Kasumi-1 (cell line): ENCODE measurements at regions not wholly inside any gene's neighbourhood (a gene's known extent, or its start where the extent isn't known, plus 50 kb on each side); places are given as distances from the start of the nearest gene placed in this dataset.
"Not testable (repeated sequence)": the region's sequence is repeated elsewhere in the genome, so short reads cannot be mapped to it uniquely, and the experiment has no call there.

Experiments
- DNase-seq, 2 experiments: peaks; one replicate each; lab custom pipeline; 2025; lab: John Stamatoyannopoulos, UW

GRCh38 chr7:76971201-76971600 lies 61.0 kb downstream of the SPDYE17 start:
- DNase-seq: not testable (repeated sequence)

GRCh38 chr7:76969892-76970291 lies 62.3 kb downstream of the SPDYE17 start:
- not testable (repeated sequence) for DNase-seq

DNA sequence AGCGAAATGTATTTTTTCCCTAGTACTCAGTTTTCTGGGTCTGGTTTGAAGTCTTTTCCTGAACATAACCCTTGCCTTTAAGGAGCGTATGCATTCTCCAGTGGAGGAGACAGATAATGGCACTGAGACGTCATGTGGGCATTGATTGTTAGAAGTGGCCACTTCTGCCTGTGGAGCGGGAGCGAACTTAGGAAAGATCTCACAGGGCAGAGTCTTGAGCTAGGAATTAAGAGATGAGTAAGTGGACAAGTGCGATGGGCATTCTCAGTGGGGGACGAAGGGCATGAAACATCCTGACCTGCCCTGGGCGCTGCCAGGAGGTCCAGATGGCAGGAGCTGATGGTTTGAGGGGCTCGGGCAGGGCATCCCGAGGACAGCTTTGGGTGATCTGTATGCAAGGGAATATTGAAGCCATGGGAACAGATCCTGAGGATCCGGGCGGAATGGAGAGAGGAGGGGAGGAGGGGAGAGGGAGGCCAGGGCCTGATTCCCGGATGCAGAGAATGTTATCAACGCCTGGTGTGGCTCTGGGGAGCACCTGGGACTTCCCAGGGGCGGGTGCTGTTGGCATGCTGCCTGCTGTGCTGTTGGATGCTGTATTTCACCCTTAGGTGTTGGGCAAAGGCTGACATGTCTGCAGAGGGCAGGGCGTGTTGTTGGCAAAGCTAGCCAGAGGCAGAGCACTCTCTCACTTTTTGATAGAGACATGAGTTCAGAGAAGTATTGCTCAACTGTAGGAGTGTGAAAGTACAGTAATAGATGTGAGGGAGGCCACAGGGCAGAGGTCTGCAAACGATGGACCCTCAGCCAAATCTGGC lies 66.2 kb downstream of the SPDYE17 start:
- not testable (repeated sequence) for DNase-seq

DNA sequence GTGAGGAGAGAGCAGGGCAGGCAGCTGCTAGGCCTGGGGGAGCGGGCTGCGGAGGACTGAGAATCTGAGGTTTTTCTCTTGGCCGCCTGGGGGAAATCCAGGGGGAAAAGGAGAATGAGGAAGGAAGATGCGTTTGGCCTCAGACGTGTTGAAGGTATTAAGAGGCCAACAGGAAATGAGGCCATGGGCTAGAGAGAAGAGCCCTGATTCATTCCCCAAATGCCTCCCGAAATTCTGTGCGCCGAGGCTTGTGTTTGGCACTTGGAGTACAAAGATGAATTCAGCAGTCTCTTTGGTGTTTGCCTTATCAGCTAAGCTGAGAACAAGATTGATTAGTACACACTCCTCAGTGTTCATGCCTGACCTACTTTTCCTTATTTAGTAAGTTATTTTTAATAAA lies 68.1 kb downstream of the SPDYE17 start:
- DNase-seq: not testable (repeated sequence)

DNA sequence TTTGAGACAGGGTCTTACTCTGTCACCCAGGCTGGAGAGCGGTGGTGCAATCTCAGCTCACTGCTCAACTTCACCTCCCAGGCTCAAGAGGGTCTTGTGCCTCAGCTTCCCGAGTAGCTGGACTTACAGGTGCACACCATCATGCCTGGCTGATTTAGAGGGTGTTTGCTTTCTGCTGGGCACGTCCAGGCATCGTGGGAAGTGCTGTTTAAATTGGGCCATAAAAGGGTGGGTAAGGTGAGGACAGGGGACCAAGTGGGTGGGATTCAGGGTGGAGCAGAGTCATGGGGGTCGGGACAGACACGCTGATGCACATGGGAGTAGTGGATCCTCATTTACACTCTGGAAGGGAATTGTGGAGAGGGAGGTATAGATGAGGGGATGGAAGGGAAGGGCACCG lies 69.1 kb downstream of the SPDYE17 start:
- DNase-seq: not testable (repeated sequence)

- not testable (repeated sequence) for DNase-seq
Measured at GRCh38 chr7:76960400-76960986, 71.7 kb downstream of the SPDYE17 start.

DNA sequence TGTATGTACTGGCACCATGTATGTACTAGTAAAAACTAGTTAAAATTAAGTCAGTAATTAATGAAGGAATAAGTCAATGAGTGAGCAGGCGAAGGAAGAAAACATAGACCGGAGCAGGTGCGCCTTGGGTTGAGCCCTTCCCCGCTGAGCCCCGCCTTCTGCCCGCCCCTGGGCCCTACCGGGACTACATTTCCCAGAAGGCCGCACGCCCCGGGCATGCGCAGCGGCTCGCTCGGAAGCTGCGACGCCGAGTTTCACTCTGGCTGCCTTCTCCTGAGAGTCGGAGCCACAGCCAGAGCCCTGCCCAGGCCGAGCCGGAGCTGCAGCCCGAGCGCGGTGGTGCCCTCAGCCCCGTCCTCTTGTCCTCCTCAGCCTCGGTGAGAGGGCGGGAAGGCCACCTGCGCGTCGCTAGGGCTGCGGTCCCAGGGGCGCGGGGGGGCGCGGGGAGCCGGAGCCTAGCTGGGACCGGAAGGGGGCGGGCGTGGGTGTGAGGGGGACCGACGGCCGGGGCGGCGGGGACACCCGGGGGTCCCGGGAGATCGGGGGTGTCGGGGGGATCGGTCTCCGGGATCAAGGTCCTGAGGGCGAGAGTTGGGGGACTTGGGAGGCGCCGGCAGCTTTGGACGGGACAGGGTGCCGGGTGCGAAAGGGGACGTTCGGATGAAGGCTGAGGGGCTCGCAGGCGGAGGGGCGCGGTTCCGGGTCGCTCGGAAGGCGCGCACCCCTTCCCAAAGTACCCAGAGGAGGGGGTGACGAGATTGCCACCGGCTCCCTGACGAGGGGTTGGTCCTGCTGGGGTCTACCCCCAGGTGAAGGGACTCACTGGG lies 72.4 kb downstream of the SPDYE17 start:
- DNase-seq: not testable (repeated sequence)

DNA sequence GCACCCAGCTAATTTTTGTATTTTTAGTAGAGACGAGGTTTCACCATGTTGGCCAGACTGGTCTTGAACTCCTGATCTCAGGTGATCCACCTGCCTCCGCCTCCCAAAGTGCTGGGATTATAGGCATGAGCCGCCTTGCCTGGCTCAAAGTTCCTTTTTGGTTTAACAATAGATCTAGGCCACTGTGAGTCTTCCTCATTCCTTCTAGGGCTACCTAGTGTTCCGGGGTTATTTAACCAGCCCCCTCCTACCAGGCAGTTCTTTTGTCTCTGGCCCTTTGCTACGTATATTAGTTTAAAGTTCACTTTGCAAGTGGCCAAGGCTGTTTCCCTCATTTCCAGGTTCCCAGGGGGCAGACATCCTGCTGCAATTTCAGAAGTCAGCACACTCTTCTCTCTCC lies 75.6 kb downstream of the SPDYE17 start:
- DNase-seq: not testable (repeated sequence)

DNA sequence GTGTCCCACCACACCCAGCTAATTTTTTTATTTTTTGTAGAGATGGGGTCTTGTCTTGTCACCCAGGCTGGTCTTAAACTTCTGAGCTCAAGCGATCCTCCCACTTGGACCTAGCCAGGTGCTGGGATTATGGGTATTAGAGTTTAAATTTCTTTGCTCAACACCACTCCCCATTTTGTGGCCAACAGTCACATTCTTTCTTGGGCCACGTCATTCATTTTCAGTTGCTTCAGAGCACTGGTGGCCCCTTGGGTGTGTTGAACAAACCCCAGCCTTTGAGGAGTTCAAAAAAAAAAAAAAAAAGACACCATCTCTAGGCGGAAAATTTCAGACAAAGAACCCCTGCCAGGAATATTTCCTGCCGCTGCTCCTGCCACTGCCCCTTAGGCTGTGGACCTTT lies 77.0 kb downstream of the SPDYE17 start:
- not testable (repeated sequence) for DNase-seq

DNA sequence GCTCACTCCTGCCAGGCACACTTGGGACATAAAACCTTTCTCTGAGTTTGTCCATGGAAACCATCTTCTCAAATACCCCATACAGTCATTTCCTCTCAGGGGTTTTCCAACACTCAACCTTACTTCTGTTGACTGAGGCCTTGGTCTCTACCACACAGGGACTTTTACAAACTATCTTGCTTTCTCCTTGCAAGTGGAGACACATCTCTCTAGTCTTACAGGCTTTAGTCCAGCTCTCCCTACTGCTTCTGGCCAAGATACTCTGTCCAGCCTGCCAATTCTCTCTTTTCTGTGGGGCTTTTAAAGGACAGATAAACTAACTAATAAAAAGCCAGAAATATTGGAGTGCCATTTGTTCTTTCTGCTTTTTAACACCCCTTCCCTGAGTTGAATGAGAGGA lies 87.6 kb downstream of the SPDYE17 start:
- DNase-seq: not testable (repeated sequence)

GRCh38 chr7:76941809-76942765 lies 90.1 kb downstream of the SPDYE17 start:
- DNase-seq: peak in 1 of 2 experiments; percentile 3

DNA sequence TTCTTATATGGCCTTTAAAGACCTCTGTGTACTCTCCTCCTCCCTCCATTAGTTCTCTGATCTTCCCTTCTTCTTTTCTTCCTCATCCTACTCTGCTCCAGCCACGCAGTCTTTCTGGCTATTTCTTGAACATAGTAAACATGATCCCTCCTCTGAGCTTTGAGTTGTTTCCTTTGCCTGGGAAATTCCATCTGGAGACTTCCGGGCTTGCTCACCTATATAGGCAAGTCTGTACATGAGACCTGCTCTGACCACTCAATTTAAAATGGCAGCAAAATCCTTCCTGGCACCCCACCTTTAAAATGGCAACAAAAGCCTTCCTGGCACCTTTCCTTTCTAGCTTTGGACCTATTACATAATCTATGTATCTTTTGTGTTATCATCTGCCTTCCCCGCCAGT lies 94.4 kb downstream of the SPDYE17 start:
- DNase-seq: not testable (repeated sequence)

DNA sequence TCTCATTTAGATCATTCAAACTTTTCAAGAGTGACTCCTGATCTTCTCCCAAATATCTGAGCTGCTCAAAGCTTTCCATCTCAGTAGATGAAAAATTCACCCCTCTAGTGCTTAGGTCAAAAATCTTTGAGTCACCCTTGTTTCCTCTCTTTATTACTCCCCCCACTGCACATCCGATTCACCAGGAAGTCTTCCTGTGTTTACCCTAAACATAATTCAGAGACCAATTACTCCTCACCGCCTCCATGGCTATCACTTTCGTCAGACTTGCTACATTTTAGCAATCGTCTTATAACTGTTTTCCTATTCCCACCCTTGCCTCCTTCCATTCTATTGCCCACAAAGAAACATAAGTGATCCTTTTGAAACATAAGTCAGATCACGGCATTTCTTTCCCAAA lies 94.8 kb downstream of the SPDYE17 start:
- not testable (repeated sequence) for DNase-seq

- DNase-seq: not testable (repeated sequence)
Measured at GRCh38 chr7:76936346-76936745, 95.8 kb downstream of the SPDYE17 start.

DNA sequence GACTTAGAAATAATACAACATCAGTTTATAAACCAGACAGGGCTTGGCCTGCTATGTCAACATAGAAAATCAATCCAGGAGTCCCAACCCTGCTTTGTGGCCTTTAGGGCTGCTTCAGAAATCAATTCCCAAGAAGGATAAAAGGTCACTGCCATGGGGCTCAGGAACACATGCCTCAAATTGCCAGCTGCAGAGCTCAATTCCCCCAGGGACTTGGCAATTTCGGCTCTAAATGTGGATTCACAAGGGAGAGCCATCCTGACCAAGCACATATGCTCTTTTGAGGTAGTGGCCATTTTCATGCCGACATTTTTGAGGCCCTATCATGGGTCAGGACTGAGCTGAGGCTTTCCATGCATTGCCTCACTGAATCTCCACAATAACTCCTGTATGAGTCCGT lies 97.5 kb downstream of the SPDYE17 start:
- DNase-seq: not testable (repeated sequence)

GRCh38 chr7:76932957-76933356 lies 99.2 kb downstream of the SPDYE17 start:
- DNase-seq: not testable (repeated sequence)

- DNase-seq: not testable (repeated sequence)
Measured at GRCh38 chr7:76931441-76931840, 100.7 kb downstream of the SPDYE17 start.

- not testable (repeated sequence) for DNase-seq
Measured at GRCh38 chr7:76930416-76930815, 101.7 kb downstream of the SPDYE17 start.

DNA sequence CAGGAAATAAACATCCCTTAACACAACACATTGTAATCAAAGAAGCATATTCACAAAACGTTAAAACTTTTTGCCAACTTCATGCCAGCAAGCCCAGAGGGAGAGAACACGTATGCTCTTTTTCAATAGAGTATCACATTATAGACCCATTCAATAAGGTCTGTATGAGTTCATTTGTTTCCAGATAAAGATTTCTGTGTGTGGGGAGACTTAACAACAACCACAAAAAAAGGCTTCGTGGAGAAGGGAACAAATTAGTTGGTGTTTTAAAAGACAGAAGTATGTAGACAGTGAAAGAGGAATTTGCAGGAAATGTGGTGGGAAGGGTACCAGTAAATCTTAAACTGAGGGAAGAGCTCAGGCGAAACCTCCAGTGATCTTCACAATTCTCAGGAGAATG lies 103.4 kb downstream of the SPDYE17 start:
- DNase-seq: not testable (repeated sequence)

- DNase-seq: not testable (repeated sequence)
Measured at GRCh38 chr7:76927741-76928393, 104.3 kb downstream of the SPDYE17 start.

DNA sequence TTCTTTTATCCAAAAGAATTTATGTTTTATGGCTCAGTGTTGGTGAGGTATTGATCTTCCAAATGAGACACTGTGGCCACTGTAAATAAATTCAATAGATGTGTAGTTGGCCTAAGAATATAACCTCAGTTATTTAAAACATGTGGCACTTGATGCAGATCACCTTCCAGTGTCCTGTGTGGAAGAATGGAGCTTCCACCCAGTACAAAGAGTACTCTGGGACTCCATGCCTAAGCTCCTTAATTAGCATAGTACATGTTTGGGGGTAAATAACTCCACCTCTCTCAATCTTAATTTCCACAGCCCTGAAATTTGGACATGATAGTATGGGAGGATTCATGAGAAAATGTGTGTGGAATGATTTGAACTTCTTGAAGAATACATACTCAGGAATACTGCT lies 105.7 kb downstream of the SPDYE17 start:
- not testable (repeated sequence) for DNase-seq
